HEK293 (cell line): ENCODE measurements at regions not wholly inside any gene's neighbourhood (a gene's known extent, or its start where the extent isn't known, plus 50 kb on each side); places are given as distances from the start of the nearest gene placed in this dataset.

Source experiments
- CTCF ChIA-PET: fragments of 350-600 bp; formaldehyde crosslinking; extraction: SDS; loops from one replicate; lab custom pipeline; 2021; ENCODE audit warnings: antibody characterized with exemption; lab: Yijun Ruan, JAX
- POLR2A ChIA-PET: fragments of 300-600 bp; formaldehyde crosslinking; extraction: SDS; loops from one replicate; lab custom pipeline; 2020; ENCODE audit warnings: antibody characterized with exemption, inconsistent platforms; lab: Yijun Ruan, JAX
- H3K27ac ChIP-seq: fragments of 200-500 bp; sonication (Bioruptor generic); 2 replicates; pipeline ENCODE4 v1.5.1; 2014; ENCODE audit warnings: low read depth, low read length, control low read depth, inconsistent platforms; ENCODE audit errors: extremely low read depth
- H3K36me3 ChIP-seq, 2 experiments: fragments of 200-500 bp in 1 of 2; sonication (Bioruptor generic) in 1 of 2; 1 replicate in 1 of 2; 2 replicates in 1 of 2; pipeline ENCODE4 v1.5.1; 2014 to 2017; ENCODE audit warnings: inconsistent platforms in 2 of 2, low read length in 2 of 2; ENCODE audit not compliant: control insufficient read depth in 2 of 2, insufficient read depth in 1 of 2
- H3K4me1 ChIP-seq: fragments of 200-500 bp; sonication (Bioruptor generic); 2 replicates; pipeline ENCODE4 v1.5.1; 2014; ENCODE audit warnings: mild to moderate bottlenecking, low read length, inconsistent platforms; ENCODE audit not compliant: control insufficient read depth, insufficient read depth
- H3K4me3 ChIP-seq: 2 replicates; pipeline ENCODE4 v1.5.1; 2011; ENCODE audit warnings: low read depth, mild to moderate bottlenecking, control low read depth, low read length, moderate library complexity
- H3K9me3 ChIP-seq: fragments of 200-500 bp; sonication (Bioruptor generic); 2 replicates; pipeline ENCODE4 v1.5.1; 2014; ENCODE audit warnings: low read depth, low read length, inconsistent platforms; ENCODE audit not compliant: control insufficient read depth, insufficient read depth
- GLI2 ChIP-seq: fragments of 450-650 bp; formaldehyde crosslinking; IDR thresholded peaks from 2 replicates; pipeline ENCODE4; 2017; ENCODE audit warnings: missing biosample characterization, missing genetic modification characterization, low read depth, borderline replicate concordance
- HOXC10 ChIP-seq: sonication (generic); formaldehyde crosslinking; IDR thresholded peaks from 2 replicates; pipeline ENCODE4 v1.8.1; 2023; ENCODE audit warnings: mild to moderate bottlenecking, missing genetic modification reagents
- HOXD13 ChIP-seq: sonication (generic); formaldehyde crosslinking; IDR thresholded peaks from 2 replicates; pipeline ENCODE4 v1.8.0; 2022; ENCODE audit warnings: missing genetic modification reagents, borderline replicate concordance
- KLF7 ChIP-seq: fragments of 450-650 bp; formaldehyde crosslinking; IDR thresholded peaks from 2 replicates; pipeline ENCODE4 v1.5.1; 2016; ENCODE audit warnings: missing biosample characterization, missing genetic modification characterization, borderline replicate concordance
- KLF9 ChIP-seq: fragments of 450-650 bp; formaldehyde crosslinking; IDR thresholded peaks from 2 replicates; pipeline ENCODE4 v1.5.1; 2016; ENCODE audit warnings: missing biosample characterization, missing genetic modification characterization, low read depth
- OVOL3 ChIP-seq: fragments of 450-650 bp; formaldehyde crosslinking; IDR thresholded peaks from 2 replicates; pipeline ENCODE4 v1.5.1; 2016; ENCODE audit warnings: missing biosample characterization, missing genetic modification characterization
- SP3 ChIP-seq: fragments of 450-650 bp; formaldehyde crosslinking; IDR thresholded peaks from 2 replicates; pipeline ENCODE4 v1.5.1; 2016; ENCODE audit warnings: missing biosample characterization, missing genetic modification characterization
- WT1 ChIP-seq: fragments of 450-650 bp; formaldehyde crosslinking; IDR thresholded peaks from 2 replicates; pipeline ENCODE4 v1.5.1; 2016; ENCODE audit warnings: missing biosample characterization, missing genetic modification characterization
- ZNF138 ChIP-seq: fragments of 450-650 bp; formaldehyde crosslinking; IDR thresholded peaks from 2 replicates; pipeline ENCODE4 v1.5.1; 2016; ENCODE audit warnings: missing biosample characterization, missing genetic modification characterization, borderline replicate concordance
- ZNF146 ChIP-seq: fragments of 450-650 bp; formaldehyde crosslinking; IDR thresholded peaks from 2 replicates; pipeline ENCODE4 v1.5.1; 2016; ENCODE audit warnings: missing biosample characterization, missing genetic modification characterization
- ZNF202 ChIP-seq: fragments of 450-650 bp; formaldehyde crosslinking; IDR thresholded peaks from 2 replicates; pipeline ENCODE4 v1.5.1; 2016; ENCODE audit warnings: missing biosample characterization, missing genetic modification characterization, borderline replicate concordance
- ZNF292 ChIP-seq: fragments of 450-650 bp; formaldehyde crosslinking; IDR thresholded peaks from 2 replicates; pipeline ENCODE4 v1.5.1; 2016; ENCODE audit warnings: low read depth, missing biosample characterization, missing genetic modification characterization, borderline replicate concordance
- ZNF324 ChIP-seq: fragments of 450-650 bp; formaldehyde crosslinking; IDR thresholded peaks from 2 replicates; pipeline ENCODE4 v1.5.1; 2016; ENCODE audit warnings: missing biosample characterization, missing genetic modification characterization
- ZNF529 ChIP-seq: fragments of 450-650 bp; formaldehyde crosslinking; IDR thresholded peaks from 2 replicates; pipeline ENCODE4 v1.5.1; 2017; ENCODE audit warnings: missing genetic modification characterization, missing biosample characterization; ENCODE audit not compliant: insufficient replicate concordance
- ZNF530 ChIP-seq: fragments of 450-650 bp; formaldehyde crosslinking; IDR thresholded peaks from 2 replicates; pipeline ENCODE4 v1.5.1; 2016; ENCODE audit warnings: low read depth, missing biosample characterization, missing genetic modification characterization
- ZNF548 ChIP-seq: fragments of 450-650 bp; formaldehyde crosslinking; IDR thresholded peaks from 2 replicates; pipeline ENCODE4 v1.5.1; 2016; ENCODE audit warnings: missing biosample characterization, missing genetic modification characterization
- ZNF571 ChIP-seq: fragments of 450-650 bp; formaldehyde crosslinking; IDR thresholded peaks from 2 replicates; pipeline ENCODE4 v1.5.0; 2017; ENCODE audit warnings: missing biosample characterization, missing genetic modification characterization
- ZNF658 ChIP-seq: fragments of 450-650 bp; formaldehyde crosslinking; IDR thresholded peaks from 2 replicates; pipeline ENCODE4; 2016; ENCODE audit warnings: missing biosample characterization, missing genetic modification characterization
- ZNF76 ChIP-seq: fragments of 450-650 bp; formaldehyde crosslinking; IDR thresholded peaks from 2 replicates; pipeline ENCODE4; 2016; ENCODE audit warnings: low read depth, missing biosample characterization, missing genetic modification characterization, borderline replicate concordance
- ZNF768 ChIP-seq: fragments of 450-650 bp; formaldehyde crosslinking; IDR thresholded peaks from 2 replicates; pipeline ENCODE4 v1.5.1; 2018; ENCODE audit warnings: missing biosample characterization, mild to moderate bottlenecking, missing genetic modification characterization
- ZNF776 ChIP-seq: fragments of 450-650 bp; formaldehyde crosslinking; IDR thresholded peaks from 2 replicates; pipeline ENCODE4 v1.5.0; 2017; ENCODE audit warnings: missing biosample characterization, missing genetic modification characterization, borderline replicate concordance
- ZNF830 ChIP-seq: fragments of 450-650 bp; IDR thresholded peaks from 2 replicates; pipeline ENCODE4 v1.5.0; 2018; ENCODE audit warnings: missing biosample characterization, missing genetic modification characterization, low read depth, mild to moderate bottlenecking, moderate library complexity
- TF ChIP-seq, protein P1 (sequence below): fragments of 450-650 bp; formaldehyde crosslinking; IDR thresholded peaks from 2 replicates; pipeline ENCODE4 v1.5.1; 2016; ENCODE audit warnings: missing biosample characterization, missing genetic modification characterization, low read depth
- TF ChIP-seq, protein P2 (sequence below): fragments of 450-650 bp; formaldehyde crosslinking; IDR thresholded peaks from 2 replicates; pipeline ENCODE4 v1.5.1; 2016; ENCODE audit warnings: missing biosample characterization, missing genetic modification characterization
- TF ChIP-seq, protein P3 (sequence below): fragments of 450-650 bp; formaldehyde crosslinking; conservative IDR thresholded peaks from 2 replicates; pipeline ENCODE4 v1.5.1; 2016; ENCODE audit warnings: low read depth, missing biosample characterization, missing genetic modification characterization
- TF ChIP-seq, protein P4 (sequence below): fragments of 450-650 bp; formaldehyde crosslinking; IDR thresholded peaks from 2 replicates; pipeline ENCODE4 v1.5.1; 2017; ENCODE audit warnings: missing biosample characterization, missing genetic modification characterization

- no peak overlapping the region for H3K4me3 ChIP-seq
- CTCF ChIA-PET: no interaction called here
- H3K27ac ChIP-seq: no peak overlapping the region
- H3K9me3 ChIP-seq: no peaks in the 10 kb centered on the region
- H3K4me1 ChIP-seq: no peaks in the 10 kb centered on the region
- TF ChIP-seq ZNF571 (tag by site-specific recombination) (no peak), ZNF658 (tag by site-specific recombination) (no peak), KLF7 (tag by site-specific recombination) (no peak), ZNF530 (tag by site-specific recombination) (no peak), ZNF776 (tag by site-specific recombination) (no peak), HOXD13 (CRISPR knock-in tag) (no peak), ZNF202 (tag by site-specific recombination) (no peak), KLF9 (tag by site-specific recombination) (no peak), ZNF768 (tag by site-specific recombination) (no peak), ZNF529 (tag by site-specific recombination) (no peak)
- TF ChIP-seq, protein P1, sequence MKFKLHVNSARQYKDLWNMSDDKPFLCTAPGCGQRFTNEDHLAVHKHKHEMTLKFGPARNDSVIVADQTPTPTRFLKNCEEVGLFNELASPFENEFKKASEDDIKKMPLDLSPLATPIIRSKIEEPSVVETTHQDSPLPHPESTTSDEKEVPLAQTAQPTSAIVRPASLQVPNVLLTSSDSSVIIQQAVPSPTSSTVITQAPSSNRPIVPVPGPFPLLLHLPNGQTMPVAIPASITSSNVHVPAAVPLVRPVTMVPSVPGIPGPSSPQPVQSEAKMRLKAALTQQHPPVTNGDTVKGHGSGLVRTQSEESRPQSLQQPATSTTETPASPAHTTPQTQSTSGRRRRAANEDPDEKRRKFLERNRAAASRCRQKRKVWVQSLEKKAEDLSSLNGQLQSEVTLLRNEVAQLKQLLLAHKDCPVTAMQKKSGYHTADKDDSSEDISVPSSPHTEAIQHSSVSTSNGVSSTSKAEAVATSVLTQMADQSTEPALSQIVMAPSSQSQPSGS (tag by site-specific recombination): no peak
- TF ChIP-seq, protein P2, sequence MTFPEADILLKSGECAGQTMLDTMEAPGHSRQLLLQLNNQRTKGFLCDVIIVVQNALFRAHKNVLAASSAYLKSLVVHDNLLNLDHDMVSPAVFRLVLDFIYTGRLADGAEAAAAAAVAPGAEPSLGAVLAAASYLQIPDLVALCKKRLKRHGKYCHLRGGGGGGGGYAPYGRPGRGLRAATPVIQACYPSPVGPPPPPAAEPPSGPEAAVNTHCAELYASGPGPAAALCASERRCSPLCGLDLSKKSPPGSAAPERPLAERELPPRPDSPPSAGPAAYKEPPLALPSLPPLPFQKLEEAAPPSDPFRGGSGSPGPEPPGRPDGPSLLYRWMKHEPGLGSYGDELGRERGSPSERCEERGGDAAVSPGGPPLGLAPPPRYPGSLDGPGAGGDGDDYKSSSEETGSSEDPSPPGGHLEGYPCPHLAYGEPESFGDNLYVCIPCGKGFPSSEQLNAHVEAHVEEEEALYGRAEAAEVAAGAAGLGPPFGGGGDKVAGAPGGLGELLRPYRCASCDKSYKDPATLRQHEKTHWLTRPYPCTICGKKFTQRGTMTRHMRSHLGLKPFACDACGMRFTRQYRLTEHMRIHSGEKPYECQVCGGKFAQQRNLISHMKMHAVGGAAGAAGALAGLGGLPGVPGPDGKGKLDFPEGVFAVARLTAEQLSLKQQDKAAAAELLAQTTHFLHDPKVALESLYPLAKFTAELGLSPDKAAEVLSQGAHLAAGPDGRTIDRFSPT (tag by site-specific recombination): no peak
- TF ChIP-seq, protein P3, sequence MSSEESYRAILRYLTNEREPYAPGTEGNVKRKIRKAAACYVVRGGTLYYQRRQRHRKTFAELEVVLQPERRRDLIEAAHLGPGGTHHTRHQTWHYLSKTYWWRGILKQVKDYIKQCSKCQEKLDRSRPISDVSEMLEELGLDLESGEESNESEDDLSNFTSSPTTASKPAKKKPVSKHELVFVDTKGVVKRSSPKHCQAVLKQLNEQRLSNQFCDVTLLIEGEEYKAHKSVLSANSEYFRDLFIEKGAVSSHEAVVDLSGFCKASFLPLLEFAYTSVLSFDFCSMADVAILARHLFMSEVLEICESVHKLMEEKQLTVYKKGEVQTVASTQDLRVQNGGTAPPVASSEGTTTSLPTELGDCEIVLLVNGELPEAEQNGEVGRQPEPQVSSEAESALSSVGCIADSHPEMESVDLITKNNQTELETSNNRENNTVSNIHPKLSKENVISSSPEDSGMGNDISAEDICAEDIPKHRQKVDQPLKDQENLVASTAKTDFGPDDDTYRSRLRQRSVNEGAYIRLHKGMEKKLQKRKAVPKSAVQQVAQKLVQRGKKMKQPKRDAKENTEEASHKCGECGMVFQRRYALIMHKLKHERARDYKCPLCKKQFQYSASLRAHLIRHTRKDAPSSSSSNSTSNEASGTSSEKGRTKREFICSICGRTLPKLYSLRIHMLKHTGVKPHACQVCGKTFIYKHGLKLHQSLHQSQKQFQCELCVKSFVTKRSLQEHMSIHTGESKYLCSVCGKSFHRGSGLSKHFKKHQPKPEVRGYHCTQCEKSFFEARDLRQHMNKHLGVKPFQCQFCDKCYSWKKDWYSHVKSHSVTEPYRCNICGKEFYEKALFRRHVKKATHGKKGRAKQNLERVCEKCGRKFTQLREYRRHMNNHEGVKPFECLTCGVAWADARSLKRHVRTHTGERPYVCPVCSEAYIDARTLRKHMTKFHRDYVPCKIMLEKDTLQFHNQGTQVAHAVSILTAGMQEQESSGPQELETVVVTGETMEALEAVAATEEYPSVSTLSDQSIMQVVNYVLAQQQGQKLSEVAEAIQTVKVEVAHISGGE (tag by site-specific recombination): no peak
- TF ChIP-seq, all 188 proteins: peak for 0
- no peaks in the 10 kb centered on the region for H3K36me3 ChIP-seq
- POLR2A ChIA-PET: no interaction called here
Measured at GRCh38 chr1:87398641-87399040, 70.0 kb downstream of the LMO4 start.

DNA sequence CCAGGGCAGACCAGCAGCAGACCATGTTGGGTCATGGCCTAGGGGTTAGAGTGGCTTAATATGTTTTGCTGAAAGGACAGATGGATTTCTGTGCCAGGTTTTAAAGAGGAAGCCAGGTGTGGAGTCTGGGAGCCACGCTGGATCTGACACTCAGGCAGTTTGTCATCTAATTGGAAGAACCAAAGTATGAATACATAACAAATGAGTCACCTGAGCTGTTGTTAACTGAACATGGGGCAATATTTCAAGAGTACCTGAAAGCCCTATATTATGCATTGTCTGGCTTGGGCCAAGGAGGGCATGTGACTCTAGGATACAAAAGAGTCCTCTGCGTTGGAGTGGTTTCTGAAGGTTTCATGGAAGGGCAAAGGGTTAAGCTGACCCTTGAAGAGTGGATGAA is 70.6 kb downstream of the LMO4 start:
- no peak overlapping the region for H3K27ac ChIP-seq
- no peak overlapping the region for H3K4me3 ChIP-seq
- H3K4me1 ChIP-seq: no peaks in the 10 kb centered on the region
- no peaks in the 10 kb centered on the region for H3K36me3 ChIP-seq
- TF ChIP-seq ZNF830 (tag by site-specific recombination) (no peak), WT1 (tag by site-specific recombination) (no peak), ZNF146 (no peak), HOXC10 (CRISPR knock-in tag) (no peak), GLI2 (tag by site-specific recombination) (no peak), ZNF292 (no peak), ZNF768 (tag by site-specific recombination) (no peak), SP3 (no peak), OVOL3 (tag by site-specific recombination) (no peak), ZNF76 (tag by site-specific recombination) (no peak), ZNF138 (tag by site-specific recombination) (no peak), ZNF324 (tag by site-specific recombination) (no peak), ZNF548 (tag by site-specific recombination) (no peak), ZNF202 (tag by site-specific recombination) (no peak)
- TF ChIP-seq, protein P4, sequence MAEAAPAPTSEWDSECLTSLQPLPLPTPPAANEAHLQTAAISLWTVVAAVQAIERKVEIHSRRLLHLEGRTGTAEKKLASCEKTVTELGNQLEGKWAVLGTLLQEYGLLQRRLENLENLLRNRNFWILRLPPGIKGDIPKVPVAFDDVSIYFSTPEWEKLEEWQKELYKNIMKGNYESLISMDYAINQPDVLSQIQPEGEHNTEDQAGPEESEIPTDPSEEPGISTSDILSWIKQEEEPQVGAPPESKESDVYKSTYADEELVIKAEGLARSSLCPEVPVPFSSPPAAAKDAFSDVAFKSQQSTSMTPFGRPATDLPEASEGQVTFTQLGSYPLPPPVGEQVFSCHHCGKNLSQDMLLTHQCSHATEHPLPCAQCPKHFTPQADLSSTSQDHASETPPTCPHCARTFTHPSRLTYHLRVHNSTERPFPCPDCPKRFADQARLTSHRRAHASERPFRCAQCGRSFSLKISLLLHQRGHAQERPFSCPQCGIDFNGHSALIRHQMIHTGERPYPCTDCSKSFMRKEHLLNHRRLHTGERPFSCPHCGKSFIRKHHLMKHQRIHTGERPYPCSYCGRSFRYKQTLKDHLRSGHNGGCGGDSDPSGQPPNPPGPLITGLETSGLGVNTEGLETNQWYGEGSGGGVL (tag by site-specific recombination): no peak
- H3K9me3 ChIP-seq: no peaks in the 10 kb centered on the region
- CTCF ChIA-PET: no interaction called here
- POLR2A ChIA-PET: interaction anchor here (1.3 kb wide), 1 partner anchor 71 kb away, joined by 4 read pairs; the partner anchor contains the start of gene LMO4
